ENCODE measurements at regions not wholly inside any gene's neighbourhood (a gene's known extent, or its start where the extent isn't known, plus 50 kb on each side); places are given as distances from the start of the nearest gene placed in this dataset.

DNA sequence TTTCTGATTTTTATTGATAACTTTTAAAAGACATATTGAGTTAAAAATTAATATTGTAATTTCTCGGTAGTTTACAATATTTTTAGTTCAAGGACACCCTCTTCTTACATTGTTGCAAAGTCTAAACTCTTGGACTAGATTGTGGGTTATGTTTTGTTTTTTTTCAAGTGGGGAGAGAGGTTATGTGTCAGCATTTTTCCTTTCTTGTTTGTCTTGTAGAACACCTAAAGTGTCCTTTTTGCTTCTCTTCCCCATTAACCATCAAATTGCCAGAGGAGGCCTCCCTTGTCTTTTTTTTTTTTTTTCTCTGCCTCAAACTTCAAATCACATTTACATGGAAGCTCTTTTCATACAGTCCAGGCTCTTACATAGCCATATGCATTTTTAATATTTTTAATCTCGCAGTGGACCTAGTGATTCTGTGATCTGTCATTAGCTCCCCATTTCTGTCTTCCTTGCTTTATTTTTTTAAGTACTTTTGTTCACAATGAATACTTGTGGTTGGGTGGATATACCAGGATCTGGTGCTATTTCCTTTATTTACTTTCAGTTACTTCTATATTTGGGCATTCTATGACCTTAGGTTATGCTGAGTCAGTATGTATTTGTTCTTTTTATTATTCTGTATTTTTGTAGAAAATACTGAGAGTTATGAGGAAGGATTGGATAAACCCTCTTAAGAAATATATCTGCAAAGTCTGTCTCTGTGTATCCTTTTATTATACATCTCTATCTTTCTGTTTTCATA is 2280.6 kb upstream of the ACO1 start (continued):
- TF ChIP-seq, protein P1, sequence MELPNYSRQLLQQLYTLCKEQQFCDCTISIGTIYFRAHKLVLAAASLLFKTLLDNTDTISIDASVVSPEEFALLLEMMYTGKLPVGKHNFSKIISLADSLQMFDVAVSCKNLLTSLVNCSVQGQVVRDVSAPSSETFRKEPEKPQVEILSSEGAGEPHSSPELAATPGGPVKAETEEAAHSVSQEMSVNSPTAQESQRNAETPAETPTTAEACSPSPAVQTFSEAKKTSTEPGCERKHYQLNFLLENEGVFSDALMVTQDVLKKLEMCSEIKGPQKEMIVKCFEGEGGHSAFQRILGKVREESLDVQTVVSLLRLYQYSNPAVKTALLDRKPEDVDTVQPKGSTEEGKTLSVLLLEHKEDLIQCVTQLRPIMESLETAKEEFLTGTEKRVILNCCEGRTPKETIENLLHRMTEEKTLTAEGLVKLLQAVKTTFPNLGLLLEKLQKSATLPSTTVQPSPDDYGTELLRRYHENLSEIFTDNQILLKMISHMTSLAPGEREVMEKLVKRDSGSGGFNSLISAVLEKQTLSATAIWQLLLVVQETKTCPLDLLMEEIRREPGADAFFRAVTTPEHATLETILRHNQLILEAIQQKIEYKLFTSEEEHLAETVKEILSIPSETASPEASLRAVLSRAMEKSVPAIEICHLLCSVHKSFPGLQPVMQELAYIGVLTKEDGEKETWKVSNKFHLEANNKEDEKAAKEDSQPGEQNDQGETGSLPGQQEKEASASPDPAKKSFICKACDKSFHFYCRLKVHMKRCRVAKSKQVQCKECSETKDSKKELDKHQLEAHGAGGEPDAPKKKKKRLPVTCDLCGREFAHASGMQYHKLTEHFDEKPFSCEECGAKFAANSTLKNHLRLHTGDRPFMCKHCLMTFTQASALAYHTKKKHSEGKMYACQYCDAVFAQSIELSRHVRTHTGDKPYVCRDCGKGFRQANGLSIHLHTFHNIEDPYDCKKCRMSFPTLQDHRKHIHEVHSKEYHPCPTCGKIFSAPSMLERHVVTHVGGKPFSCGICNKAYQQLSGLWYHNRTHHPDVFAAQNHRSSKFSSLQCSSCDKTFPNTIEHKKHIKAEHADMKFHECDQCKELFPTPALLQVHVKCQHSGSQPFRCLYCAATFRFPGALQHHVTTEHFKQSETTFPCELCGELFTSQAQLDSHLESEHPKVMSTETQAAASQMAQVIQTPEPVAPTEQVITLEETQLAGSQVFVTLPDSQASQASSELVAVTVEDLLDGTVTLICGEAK (IDR thresholded peaks at IDR 0.05), result no peak
- TF ChIP-seq, protein P1 (CRISPR knock-in tag; IDR thresholded peaks at IDR 0.05), result no peak
- TF ChIP-seq, protein P2, sequence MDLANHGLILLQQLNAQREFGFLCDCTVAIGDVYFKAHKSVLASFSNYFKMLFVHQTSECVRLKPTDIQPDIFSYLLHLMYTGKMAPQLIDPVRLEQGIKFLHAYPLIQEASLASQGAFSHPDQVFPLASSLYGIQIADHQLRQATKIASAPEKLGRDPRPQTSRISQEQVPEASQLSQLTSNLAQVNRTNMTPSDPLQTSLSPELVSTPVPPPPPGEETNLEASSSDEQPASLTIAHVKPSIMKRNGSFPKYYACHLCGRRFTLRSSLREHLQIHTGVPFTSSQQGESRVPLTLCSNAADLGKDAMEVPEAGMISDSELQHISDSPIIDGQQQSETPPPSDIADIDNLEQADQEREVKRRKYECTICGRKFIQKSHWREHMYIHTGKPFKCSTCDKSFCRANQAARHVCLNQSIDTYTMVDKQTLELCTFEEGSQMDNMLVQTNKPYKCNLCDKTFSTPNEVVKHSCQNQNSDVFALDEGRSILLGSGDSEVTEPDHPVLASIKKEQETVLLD (IDR thresholded peaks at IDR 0.05), result no peak
- TF ChIP-seq, protein P3, sequence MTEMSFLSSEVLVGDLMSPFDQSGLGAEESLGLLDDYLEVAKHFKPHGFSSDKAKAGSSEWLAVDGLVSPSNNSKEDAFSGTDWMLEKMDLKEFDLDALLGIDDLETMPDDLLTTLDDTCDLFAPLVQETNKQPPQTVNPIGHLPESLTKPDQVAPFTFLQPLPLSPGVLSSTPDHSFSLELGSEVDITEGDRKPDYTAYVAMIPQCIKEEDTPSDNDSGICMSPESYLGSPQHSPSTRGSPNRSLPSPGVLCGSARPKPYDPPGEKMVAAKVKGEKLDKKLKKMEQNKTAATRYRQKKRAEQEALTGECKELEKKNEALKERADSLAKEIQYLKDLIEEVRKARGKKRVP (CRISPR knock-in tag; IDR thresholded peaks at IDR 0.05), result no peak
- TF ChIP-seq CBX3 (IDR thresholded peaks at IDR 0.05; ENCODE audit: borderline replicate concordance in 1 of 2, low read length in 2 of 2) (no peak), ZNF384 (IDR thresholded peaks at IDR 0.05; ENCODE audit: low read depth, low read length) (no peak), MCM3 (IDR thresholded peaks at IDR 0.05) (no peak), SMAD3 (CRISPR knock-in tag; conservative IDR thresholded peaks at IDR 0.05) (no peak), LCOR (CRISPR knock-in tag; IDR thresholded peaks at IDR 0.05) (no peak), ZNF695 (CRISPR knock-in tag; IDR thresholded peaks at IDR 0.05) (no peak)
- TF ChIP-seq, protein P4, sequence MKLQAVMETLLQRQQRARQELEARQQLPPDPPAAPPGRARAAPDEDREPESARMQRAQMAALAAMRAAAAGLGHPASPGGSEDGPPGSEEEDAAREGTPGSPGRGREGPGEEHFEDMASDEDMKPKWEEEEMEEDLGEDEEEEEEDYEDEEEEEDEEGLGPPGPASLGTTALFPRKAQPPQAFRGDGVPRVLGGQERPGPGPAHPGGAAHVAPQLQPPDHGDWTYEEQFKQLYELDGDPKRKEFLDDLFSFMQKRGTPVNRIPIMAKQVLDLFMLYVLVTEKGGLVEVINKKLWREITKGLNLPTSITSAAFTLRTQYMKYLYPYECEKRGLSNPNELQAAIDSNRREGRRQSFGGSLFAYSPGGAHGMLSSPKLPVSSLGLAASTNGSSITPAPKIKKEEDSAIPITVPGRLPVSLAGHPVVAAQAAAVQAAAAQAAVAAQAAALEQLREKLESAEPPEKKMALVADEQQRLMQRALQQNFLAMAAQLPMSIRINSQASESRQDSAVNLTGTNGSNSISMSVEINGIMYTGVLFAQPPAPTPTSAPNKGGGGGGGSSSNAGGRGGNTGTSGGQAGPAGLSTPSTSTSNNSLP (IDR thresholded peaks at IDR 0.05; ENCODE audit: borderline replicate concordance, low read depth, low read length), result no peak

Measured in K562 (cell line).